Sigmoid colon (tissue), 3 donors: ENCODE measurements at regions not wholly inside any gene's neighbourhood (a gene's known extent, or its start where the extent isn't known, plus 50 kb on each side); places are given as distances from the start of the nearest gene placed in this dataset.

Experiments
- CTCF ChIP-seq, 4 experiments: fragments of 450-650 bp in 3 of 4; fragments of 200-600 bp in 1 of 4; IDR thresholded peaks; one replicate each; pipeline ENCODE4 v1.5.1; 2016 to 2019; ENCODE audit warnings: antibody characterized with exemption in 4 of 4, mild to moderate bottlenecking in 3 of 4, moderate library complexity in 2 of 4
- POLR2A ChIP-seq, 2 donors: fragments of 450-650 bp; IDR thresholded peaks; one replicate each; pipeline ENCODE4 v1.6.1; 2016; ENCODE audit warnings: antibody characterized with exemption in 2 of 2, mild to moderate bottlenecking in 2 of 2, moderate library complexity in 2 of 2

GRCh38 chr5:138659561-138659960, 84.4 kb upstream of the HSPA9 start:
- TF ChIP-seq CTCF (IDR thresholded peaks at IDR 0.05) = no peak
- no peak for TF ChIP-seq POLR2A (IDR thresholded peaks at IDR 0.05)
